HG03066 (cell line): ENCODE measurements at regions not wholly inside any gene's neighbourhood (a gene's known extent, or its start where the extent isn't known, plus 50 kb on each side); places are given as distances from the start of the nearest gene placed in this dataset.

Source experiments
- ATAC-seq: cut with Tn5 transposase; IDR thresholded peaks from one replicate; pipeline ENCODE4 v1.9.1; 2021; ENCODE audit warnings: low read depth; ENCODE audit not compliant: unreplicated experiment

DNA sequence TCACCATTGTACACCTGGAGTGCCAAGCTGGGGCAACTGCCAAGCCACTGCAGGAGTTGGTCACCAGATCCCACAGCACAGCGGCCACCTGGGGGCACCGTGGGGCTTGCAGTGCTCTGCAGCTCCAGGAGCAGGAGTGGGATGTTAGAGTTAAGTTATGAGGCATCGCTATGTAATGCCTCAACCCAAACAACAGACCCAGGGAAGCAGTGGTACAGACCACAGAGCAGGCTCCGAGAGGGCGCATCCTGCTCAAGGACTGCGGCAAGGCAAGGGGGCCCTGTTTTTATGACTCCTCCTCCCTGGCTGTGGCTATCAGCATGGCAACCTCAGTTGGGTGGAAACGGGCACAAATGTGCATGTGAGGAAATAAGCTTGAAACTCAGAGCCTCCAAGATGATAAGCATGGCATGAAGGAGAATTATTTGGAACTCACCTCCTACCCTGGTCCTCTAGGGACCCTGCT is 63.1 kb downstream of the ARL6IP4 start:
- no peak for ATAC-seq

DNA sequence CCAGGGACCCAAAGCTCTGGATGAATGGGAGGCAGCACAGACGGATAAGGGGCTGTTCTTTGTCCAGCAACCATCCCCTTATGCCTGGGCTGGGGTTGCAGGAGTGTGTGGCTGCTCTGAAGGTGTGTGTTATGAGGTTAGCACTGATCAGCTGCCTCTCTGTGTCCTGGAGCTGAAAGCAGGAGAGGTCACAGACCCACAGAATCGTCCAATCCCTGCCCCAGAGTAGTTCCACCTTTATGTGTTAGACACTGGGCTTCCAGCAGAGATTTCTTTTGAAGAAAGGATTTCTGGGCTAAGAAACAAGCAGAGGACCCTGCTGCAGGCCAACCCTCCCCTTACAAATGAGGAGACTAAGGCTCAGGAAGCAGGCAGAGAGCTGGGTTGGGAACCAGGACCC is 62.4 kb downstream of the ARL6IP4 start:
- no peak for ATAC-seq

DNA sequence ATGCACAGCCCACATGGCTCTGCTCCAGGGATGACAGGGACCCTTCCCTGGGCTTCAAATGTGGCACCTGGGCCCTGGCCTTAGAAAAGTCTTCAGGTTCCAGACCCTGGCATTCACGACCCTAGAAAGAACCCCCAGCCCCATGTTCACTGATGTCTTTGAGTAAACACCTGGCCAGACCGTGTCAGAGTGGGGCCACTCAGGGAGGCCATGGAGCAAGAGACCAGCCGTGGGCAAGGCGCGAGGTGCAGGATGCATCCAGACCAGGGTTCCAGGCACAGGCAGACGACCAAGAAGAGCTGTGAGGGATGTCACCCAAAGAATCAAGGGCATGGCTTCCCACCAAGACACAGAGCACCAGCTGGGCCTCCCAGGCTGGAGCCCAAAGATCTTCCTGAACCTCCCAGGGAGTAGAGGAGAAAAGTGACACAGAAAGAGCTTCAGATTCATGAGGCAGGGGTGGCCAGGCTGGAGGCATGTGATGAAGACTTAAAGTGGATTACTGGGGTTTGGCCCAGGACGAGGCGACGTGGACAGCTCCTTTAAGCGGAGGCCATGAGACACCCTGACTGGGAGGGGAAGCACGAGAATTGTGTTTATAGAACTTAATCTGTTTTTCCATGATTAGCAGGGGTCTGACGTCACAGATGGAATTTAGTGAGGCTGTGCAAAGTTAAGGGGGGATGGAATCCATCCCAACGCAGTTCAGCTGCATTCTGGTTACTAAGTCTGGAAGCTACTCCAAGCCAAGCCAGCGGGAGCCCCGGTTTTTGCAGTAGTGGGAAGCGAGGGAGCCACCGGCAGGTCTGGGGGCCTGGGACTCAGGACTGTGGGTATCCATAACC is 61.6 kb downstream of the ARL6IP4 start:
- no peak for ATAC-seq

GRCh38 chr12:123041042-123041531 is 60.6 kb downstream of the ARL6IP4 start:
- ATAC-seq, result no peak

- no peak for ATAC-seq
These were observed 59.6 kb downstream of the ARL6IP4 start for GRCh38 chr12:123040106-123040505.

- ATAC-seq, result no peak
These were observed 58.5 kb downstream of the ARL6IP4 start for GRCh38 chr12:123038966-123039365.

DNA sequence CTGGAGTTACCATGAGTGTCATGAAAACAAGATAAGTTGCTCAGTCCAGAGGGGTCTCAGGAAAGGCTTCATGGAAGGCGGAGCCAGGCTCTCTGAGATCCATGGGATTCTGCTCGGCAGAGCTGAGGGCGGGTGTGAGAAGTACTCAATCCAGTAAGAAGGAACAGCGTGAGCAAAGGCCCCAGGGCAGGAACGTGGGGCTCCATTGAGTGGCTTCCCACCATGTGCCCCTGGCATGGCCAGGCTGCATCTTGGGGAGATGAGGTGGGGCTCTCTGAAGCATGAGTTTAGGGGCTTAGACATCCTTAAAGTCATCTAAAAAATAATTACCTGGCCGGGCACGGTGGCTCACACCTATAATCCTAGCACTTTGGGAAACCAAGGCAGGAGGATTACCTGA is 58.0 kb downstream of the ARL6IP4 start:
- ATAC-seq, result no peak

DNA sequence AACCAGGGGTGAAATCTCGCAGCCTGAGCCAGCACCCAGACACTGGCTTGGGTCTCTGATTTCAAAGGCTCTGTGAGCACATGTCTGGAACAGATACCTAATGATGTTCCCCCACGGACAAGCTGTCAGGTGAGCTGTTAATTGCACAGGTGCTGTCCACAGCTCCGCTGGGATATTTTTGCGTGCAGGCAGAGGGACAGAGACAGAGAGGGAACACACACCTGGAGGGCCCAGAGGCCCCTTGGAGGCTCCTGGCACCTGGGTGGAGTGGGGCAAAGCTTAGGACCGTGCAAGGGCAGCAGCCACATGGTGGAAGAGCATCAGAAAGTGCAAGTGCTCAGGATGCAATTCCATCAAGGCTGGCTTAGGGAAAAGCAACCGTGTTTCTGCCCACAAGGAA is 57.3 kb downstream of the ARL6IP4 start:
- ATAC-seq, result no peak

DNA sequence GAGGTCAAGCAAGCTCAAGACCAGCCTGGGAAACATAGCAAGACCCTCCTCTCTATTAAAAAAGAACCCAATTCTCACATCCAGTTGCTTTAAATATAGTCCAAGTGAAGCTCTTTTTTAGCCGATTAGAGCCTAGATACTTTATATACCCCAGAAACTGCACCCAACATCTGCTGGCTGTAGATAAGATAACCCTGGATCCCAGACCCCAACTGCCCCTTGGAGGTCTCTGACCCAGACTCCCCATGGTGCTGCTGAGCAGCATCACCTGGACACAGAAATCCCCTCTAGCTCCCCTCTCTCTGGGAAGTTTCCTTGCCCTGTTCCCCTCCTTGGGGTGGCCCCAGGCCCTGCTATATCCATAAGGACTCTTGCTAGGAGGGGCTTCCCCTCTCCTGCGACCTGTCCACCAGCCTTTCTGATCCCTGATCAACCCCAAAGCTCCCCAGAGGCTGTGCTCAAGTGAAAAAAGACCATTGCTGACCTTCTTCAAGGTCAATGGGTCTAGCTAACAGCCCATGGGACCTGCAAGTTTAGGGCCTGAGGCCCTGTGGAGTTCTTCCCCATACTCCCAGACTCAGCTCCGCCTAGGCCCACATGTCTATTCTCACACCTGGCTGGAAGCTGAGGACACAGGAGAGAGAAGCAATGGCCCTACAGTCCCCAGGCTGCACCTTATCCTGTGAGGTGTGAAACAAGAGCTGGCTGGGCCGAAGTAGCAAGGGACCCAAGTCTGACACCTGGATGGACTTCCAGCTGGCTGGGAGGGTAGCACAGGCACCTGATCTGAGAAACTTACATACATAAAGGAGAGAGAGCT is 56.2 kb downstream of the ARL6IP4 start:
- ATAC-seq, result no peak

DNA sequence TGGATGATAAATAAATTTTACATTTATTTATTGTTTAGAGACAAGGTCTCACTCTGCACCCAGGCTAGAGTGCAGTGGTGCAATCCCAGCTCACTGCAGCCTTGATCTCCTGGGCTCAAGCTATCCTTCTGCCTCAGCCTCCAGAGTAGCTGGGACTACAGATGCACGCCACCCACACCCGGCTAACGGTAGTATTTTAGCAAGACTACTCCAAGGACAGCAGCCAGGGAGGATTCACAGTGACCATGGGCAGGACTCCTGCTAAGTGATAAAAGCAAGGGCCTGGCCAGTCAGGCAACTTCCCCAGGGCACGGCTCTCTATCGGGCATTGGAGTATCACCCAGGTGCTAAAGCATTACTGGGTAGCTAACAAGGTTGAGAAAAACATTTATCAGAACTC is 55.4 kb downstream of the ARL6IP4 start:
- no peak for ATAC-seq

DNA sequence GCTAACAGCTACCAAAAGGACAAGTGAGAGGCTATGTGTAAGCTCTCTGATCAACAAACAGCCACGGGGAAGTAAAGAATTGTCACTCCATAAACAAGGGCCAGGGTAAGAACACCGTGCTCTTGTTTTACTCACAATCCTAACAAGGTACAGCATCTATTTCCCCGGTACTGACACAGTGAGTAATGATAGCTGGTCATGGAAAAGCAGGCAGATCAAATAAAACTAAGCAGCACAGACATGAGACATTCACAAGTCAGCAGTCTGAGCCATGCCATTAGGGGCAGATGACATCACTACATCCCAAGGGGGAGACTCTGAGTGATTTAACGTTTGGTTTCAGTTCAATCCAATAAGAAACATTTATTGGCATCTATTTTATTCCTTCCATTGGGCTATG is 54.4 kb downstream of the ARL6IP4 start:
- no peak for ATAC-seq

GRCh38 chr12:123034022-123034541 is 53.6 kb downstream of the ARL6IP4 start:
- no peak for ATAC-seq

DNA sequence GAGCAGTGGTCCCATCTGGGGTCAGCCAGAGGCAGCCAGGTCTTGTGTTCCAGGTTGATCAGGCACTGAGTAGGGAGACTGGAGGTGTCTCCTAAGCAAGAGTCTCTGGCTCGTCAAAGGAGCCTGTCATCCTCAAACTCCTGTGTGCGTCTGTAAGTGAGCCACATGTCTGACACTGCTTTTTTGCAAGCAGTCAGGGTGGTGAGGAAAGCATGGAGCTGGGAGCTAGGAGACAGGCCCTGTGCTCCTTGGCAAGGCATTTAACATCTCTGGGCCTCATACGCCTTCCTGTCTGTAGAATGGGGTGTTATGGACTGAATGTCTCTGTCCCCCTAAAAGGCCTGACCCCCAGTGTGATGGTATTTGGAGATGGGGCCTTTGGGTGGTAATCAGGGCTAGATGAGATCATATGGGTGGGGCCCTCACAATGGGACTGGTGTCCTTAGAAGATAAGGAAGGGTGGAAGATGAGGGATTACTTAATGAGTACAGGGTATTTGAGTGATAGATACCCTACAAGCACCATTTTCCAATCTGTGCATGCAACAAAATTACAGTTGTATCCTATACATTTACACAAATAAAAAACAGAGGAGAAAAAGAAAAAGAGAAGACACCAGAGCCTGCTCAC is 53.0 kb downstream of the ARL6IP4 start:
- ATAC-seq, result no peak

DNA sequence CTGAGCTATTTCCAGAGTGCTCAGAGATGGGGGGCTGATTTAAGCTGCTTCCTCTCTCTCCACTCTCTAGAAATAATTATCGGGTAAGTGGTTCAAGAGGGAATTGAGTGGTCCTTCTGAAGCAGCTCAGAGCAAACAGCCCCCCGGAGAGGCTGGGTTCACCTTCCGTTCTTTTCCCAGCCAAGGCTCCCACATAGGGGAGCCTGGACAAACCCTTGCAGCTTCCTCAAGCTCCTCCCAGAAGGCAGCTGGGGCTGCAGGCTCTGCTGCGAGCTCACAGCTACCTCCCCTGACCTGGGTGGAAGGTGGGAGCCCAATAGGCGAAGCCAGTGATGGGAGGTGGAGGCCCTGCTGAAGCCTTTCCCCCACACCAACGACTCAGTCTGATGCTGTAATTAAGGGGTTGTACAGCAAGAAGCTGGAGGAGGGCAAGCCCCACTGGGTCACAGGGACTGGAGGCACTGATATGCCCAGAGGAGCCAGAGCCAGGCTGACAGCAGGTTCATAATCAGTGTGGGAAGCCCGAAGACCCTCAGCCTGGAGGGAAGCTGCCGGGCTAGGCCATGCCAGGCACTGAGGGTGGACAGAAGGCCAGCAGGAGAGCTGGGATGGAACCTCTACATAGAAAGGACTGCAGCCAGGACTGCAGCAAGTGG is 52.4 kb downstream of the ARL6IP4 start:
- ATAC-seq, result no peak
